ENCODE measurements at regions not wholly inside any gene's neighbourhood (a gene's known extent, or its start where the extent isn't known, plus 50 kb on each side); places are given as distances from the start of the nearest gene placed in this dataset.
"Not testable (repeated sequence)": the region's sequence is repeated elsewhere in the genome, so short reads cannot be mapped to it uniquely, and the experiment has no call there.

DNA sequence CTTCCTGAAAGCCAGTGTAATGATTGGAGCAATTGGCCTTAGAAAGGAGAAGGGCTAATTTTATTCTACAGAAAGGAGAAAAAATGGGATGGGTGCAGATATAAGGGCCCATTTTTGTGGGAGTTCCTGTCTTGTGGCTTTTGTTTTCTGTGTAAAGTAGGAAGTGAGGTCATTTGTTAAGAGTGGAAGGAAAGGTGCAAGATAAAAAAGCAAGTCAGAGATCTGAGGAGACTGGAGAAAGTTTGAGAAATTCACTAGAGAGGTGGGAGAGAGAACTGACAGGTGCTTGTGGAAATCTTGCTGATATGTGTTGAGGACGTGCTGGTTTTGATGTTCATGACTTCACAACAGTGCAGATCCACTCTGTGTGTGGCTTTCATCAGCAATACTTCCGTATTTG, 349.4 kb downstream of the DLEU7 start:
- Histone ChIP-seq H2AFZ (ENCODE audit: low read depth, low read length, severe bottlenecking) (no peak overlapping the region), H3K9me3 (ENCODE audit: insufficient read depth, low read length) (no peaks in the 10 kb centered on the region), H3F3A (ENCODE audit: insufficient read depth) (no peaks in the 10 kb centered on the region), H3K27me3 (ENCODE audit: low read length) (no peaks in the 10 kb centered on the region), H3K27ac (ENCODE audit: low read depth, low read length) (no peak overlapping the region), H3K4me2 (ENCODE audit: low read depth, low read length, poor library complexity, severe bottlenecking) (no peak overlapping the region), H4K20me1 (ENCODE audit: low read depth, low read length) (no peaks in the 10 kb centered on the region), H3K9me2 (replicated peaks; ENCODE audit: insufficient read depth, low read length) (no peaks in the 10 kb centered on the region), H3K4me3 (ENCODE audit: insufficient read depth, low read length, poor library complexity, severe bottlenecking) (no peak overlapping the region), H3K9ac (ENCODE audit: low read length) (no peak overlapping the region), H3K79me2 (ENCODE audit: insufficient read depth, low read length) (no peaks in the 10 kb centered on the region), H3K36me3 (ENCODE audit: low read length) (no peaks in the 10 kb centered on the region)
- no peak for TF ChIP-seq EZH2phosphoT487 (conservative IDR thresholded peaks at IDR 0.05; ENCODE audit: low read length)

DNA sequence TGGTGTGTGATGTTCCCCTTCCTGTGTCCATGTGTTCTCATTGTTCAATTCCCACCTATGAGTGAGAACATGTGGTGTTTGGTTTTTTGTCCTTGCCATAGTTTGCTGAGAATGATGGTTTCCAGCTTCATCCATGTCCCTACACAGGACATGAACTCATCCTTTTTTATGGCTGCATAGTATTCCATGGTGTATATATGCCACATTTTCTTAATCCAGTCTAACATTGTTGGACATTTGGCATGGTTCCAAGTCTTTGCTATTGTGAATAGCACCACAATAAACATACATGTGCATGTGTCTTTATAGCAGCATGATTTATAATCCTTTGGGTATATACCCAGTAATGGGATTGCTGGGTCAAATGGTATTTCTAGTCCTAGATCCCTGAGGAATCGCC, 340.3 kb downstream of the DLEU7 start:
- H3K27me3 ChIP-seq (ENCODE audit: low read length); H3F3A ChIP-seq (ENCODE audit: insufficient read depth): not testable (repeated sequence)

DNA sequence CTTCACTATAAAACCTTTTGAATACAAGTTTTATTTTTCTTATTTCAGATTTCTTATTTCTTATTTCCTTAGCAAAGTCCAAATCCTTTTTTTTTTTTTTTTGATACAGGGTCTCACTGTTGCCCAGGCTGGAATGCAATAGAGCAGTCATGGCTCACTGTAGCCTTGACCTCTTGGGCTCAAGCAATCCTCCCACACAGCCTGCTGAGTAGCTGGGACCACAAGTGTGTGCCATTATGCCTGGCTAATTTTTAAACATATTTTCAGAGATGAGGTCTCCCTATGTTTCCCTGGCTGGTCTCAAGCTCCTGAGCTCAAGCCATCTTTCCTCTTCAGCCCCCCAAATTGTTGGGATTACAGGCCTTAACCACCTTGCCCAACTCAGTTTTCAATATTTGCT, 334.3 kb downstream of the DLEU7 start:
- H3K36me3 ChIP-seq (ENCODE audit: low read length), result no peaks in the 10 kb centered on the region
- TF ChIP-seq, protein P1, sequence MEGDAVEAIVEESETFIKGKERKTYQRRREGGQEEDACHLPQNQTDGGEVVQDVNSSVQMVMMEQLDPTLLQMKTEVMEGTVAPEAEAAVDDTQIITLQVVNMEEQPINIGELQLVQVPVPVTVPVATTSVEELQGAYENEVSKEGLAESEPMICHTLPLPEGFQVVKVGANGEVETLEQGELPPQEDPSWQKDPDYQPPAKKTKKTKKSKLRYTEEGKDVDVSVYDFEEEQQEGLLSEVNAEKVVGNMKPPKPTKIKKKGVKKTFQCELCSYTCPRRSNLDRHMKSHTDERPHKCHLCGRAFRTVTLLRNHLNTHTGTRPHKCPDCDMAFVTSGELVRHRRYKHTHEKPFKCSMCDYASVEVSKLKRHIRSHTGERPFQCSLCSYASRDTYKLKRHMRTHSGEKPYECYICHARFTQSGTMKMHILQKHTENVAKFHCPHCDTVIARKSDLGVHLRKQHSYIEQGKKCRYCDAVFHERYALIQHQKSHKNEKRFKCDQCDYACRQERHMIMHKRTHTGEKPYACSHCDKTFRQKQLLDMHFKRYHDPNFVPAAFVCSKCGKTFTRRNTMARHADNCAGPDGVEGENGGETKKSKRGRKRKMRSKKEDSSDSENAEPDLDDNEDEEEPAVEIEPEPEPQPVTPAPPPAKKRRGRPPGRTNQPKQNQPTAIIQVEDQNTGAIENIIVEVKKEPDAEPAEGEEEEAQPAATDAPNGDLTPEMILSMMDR (IDR thresholded peaks at IDR 0.05; ENCODE audit: insufficient read depth, low read length, poor library complexity, severe bottlenecking), result no peak
- TF ChIP-seq EZH2phosphoT487 (conservative IDR thresholded peaks at IDR 0.05; ENCODE audit: low read length), result no peak
- H3K9me2 ChIP-seq (replicated peaks; ENCODE audit: insufficient read depth, low read length), result no peaks in the 10 kb centered on the region
- peaks cover 27% of the 10 kb centered on the region for H3F3A ChIP-seq (ENCODE audit: insufficient read depth)
- no peaks in the 10 kb centered on the region for H3K79me2 ChIP-seq (ENCODE audit: insufficient read depth, low read length)
- H3K4me2 ChIP-seq (ENCODE audit: low read depth, low read length, poor library complexity, severe bottlenecking), result no peak overlapping the region
- H3K4me3 ChIP-seq (ENCODE audit: insufficient read depth, low read length, poor library complexity, severe bottlenecking), result no peak overlapping the region
- H3K27ac ChIP-seq (ENCODE audit: low read depth, low read length), result no peak overlapping the region
- no peaks in the 10 kb centered on the region for H3K27me3 ChIP-seq (ENCODE audit: low read length)
- H3K9me3 ChIP-seq (ENCODE audit: insufficient read depth, low read length), result no peaks in the 10 kb centered on the region
- H3K9ac ChIP-seq (ENCODE audit: low read length), result no peak overlapping the region
- no peaks in the 10 kb centered on the region for H4K20me1 ChIP-seq (ENCODE audit: low read depth, low read length)
- no peak overlapping the region for H2AFZ ChIP-seq (ENCODE audit: low read depth, low read length, severe bottlenecking)

More for the DNA sequence above, 340.3 kb downstream of the DLEU7 start:
- not testable (repeated sequence) for H3K27ac ChIP-seq (ENCODE audit: low read depth, low read length); H3K4me3 ChIP-seq (ENCODE audit: insufficient read depth, low read length, poor library complexity, severe bottlenecking); H2AFZ ChIP-seq (ENCODE audit: low read depth, low read length, severe bottlenecking); H3K9me2 ChIP-seq (replicated peaks; ENCODE audit: insufficient read depth, low read length); H3K36me3 ChIP-seq (ENCODE audit: low read length); H4K20me1 ChIP-seq (ENCODE audit: low read depth, low read length); H3K4me2 ChIP-seq (ENCODE audit: low read depth, low read length, poor library complexity, severe bottlenecking); H3K9me3 ChIP-seq (ENCODE audit: insufficient read depth, low read length); H3K9ac ChIP-seq (ENCODE audit: low read length); H3K79me2 ChIP-seq (ENCODE audit: insufficient read depth, low read length)

DNA sequence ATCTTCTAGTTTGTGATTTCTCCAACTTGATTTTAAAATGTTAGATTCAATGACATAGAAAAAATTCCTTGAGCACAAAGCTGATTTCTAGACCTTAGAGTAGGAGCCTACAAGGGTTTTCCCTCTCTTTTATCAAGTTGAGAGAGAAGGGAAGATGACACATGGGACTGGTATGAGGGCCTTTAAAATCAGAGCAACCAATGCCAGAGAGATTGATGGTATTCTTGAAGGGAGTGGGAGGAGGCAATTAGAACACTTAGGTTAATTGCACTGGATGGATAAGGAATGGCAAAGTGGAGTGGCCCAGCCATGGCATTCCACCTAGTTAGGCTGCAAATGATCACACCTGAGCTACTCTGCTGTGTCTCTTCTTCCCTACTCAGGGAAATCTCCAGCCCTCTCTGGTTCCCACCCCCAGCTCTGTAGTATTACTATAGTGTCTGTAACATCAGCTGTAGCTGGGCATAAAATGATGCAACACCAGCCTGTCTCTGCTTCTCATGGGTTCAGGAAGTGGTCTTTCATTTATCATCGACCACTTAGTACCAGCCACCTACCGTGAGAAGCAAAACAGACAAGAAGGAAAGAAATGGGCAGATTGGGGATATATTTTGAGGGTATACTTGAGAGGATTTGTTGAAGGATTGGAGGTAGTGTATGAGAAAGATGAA, 333.6 kb downstream of the DLEU7 start:
- no peaks in the 10 kb centered on the region for H3K9me2 ChIP-seq (replicated peaks; ENCODE audit: insufficient read depth, low read length)
- peaks cover 28% of the 10 kb centered on the region for H3F3A ChIP-seq (ENCODE audit: insufficient read depth)
- TF ChIP-seq, protein P1 (IDR thresholded peaks at IDR 0.05; ENCODE audit: insufficient read depth, low read length, poor library complexity, severe bottlenecking), result no peak
- no peak for TF ChIP-seq EZH2phosphoT487 (conservative IDR thresholded peaks at IDR 0.05; ENCODE audit: low read length)
- no peaks in the 10 kb centered on the region for H4K20me1 ChIP-seq (ENCODE audit: low read depth, low read length)
- H2AFZ ChIP-seq (ENCODE audit: low read depth, low read length, severe bottlenecking), result no peak overlapping the region
- H3K4me2 ChIP-seq (ENCODE audit: low read depth, low read length, poor library complexity, severe bottlenecking), result no peak overlapping the region
- no peaks in the 10 kb centered on the region for H3K9me3 ChIP-seq (ENCODE audit: insufficient read depth, low read length)
- no peak overlapping the region for H3K9ac ChIP-seq (ENCODE audit: low read length)
- no peaks in the 10 kb centered on the region for H3K27me3 ChIP-seq (ENCODE audit: low read length)
- H3K27ac ChIP-seq (ENCODE audit: low read depth, low read length), result no peak overlapping the region
- no peaks in the 10 kb centered on the region for H3K79me2 ChIP-seq (ENCODE audit: insufficient read depth, low read length)
- H3K4me3 ChIP-seq (ENCODE audit: insufficient read depth, low read length, poor library complexity, severe bottlenecking), result no peak overlapping the region
- H3K36me3 ChIP-seq (ENCODE audit: low read length), result no peaks in the 10 kb centered on the region

GRCh38 chr13:50510885-50511545, 332.5 kb downstream of the DLEU7 start:
- not testable (repeated sequence) for H3K9ac ChIP-seq (ENCODE audit: low read length); H2AFZ ChIP-seq (ENCODE audit: low read depth, low read length, severe bottlenecking); H3K36me3 ChIP-seq (ENCODE audit: low read length); H3K79me2 ChIP-seq (ENCODE audit: insufficient read depth, low read length); H4K20me1 ChIP-seq (ENCODE audit: low read depth, low read length); H3K4me2 ChIP-seq (ENCODE audit: low read depth, low read length, poor library complexity, severe bottlenecking); H3K9me2 ChIP-seq (replicated peaks; ENCODE audit: insufficient read depth, low read length); H3K4me3 ChIP-seq (ENCODE audit: insufficient read depth, low read length, poor library complexity, severe bottlenecking); H3K27me3 ChIP-seq (ENCODE audit: low read length); H3K9me3 ChIP-seq (ENCODE audit: insufficient read depth, low read length)
- peak overlapping the region; percentile 95; the same call in 1 of the 2 replicates for H3K27ac ChIP-seq (ENCODE audit: low read depth, low read length)
- peaks cover 28% of the 10 kb centered on the region for H3F3A ChIP-seq (ENCODE audit: insufficient read depth)

Data from SU-DHL-6 (cell line).